Osteoblast (primary cell): ENCODE measurements at regions not wholly inside any gene's neighbourhood (a gene's known extent, or its start where the extent isn't known, plus 50 kb on each side); places are given as distances from the start of the nearest gene placed in this dataset.

Experiments
- DNase-seq: peaks from one replicate; pipeline ENCODE4 v3.0.0; 2011; ENCODE audit warnings: low spot score, mixed read lengths; ENCODE audit not compliant: insufficient read length; ENCODE audit errors: missing footprints
- H2AFZ ChIP-seq: 2 replicates; pipeline ENCODE4 v1.6.0; 2011; ENCODE audit warnings: mild to moderate bottlenecking, low read length
- H3K27ac ChIP-seq: 2 replicates; pipeline ENCODE4 v1.5.1; 2011; ENCODE audit warnings: mild to moderate bottlenecking, low read depth, low read length, moderate library complexity
- H3K27me3 ChIP-seq: 2 replicates; pipeline ENCODE4 v1.6.0; 2012; ENCODE audit warnings: mild to moderate bottlenecking, control low read depth, inconsistent platforms, low read length, moderate library complexity; ENCODE audit not compliant: insufficient read depth
- H3K36me3 ChIP-seq: 2 replicates; pipeline ENCODE4 v1.5.1; 2011; ENCODE audit warnings: mild to moderate bottlenecking, low read length, control low read depth, moderate library complexity; ENCODE audit not compliant: insufficient read depth
- H3K4me1 ChIP-seq: 2 replicates; pipeline ENCODE4 v1.5.1; 2011; ENCODE audit warnings: mild to moderate bottlenecking, low read length, control low read depth, moderate library complexity; ENCODE audit not compliant: insufficient read depth
- H3K4me2 ChIP-seq: 2 replicates; pipeline ENCODE4 v1.6.0; 2011; ENCODE audit warnings: mild to moderate bottlenecking, low read length; ENCODE audit not compliant: insufficient read depth
- H3K4me3 ChIP-seq: fragments of 200-600 bp; sonication (generic); 3 replicates; pipeline ENCODE4 v1.5.1; 2012; ENCODE audit warnings: mild to moderate bottlenecking, low read length, inconsistent platforms; ENCODE audit not compliant: insufficient read depth
- H3K79me2 ChIP-seq: 2 replicates; pipeline ENCODE4 v1.6.0; 2012; ENCODE audit warnings: mild to moderate bottlenecking, low read length, control low read depth, inconsistent platforms; ENCODE audit not compliant: insufficient read depth
- H3K9me3 ChIP-seq: 2 replicates; pipeline ENCODE4 v1.5.1; 2011; ENCODE audit warnings: low read depth, low read length, control low read depth
- H4K20me1 ChIP-seq: 2 replicates; pipeline ENCODE4 v1.6.0; 2012; ENCODE audit warnings: mild to moderate bottlenecking, low read length, control low read depth; ENCODE audit not compliant: insufficient read depth
- CTCF ChIP-seq: IDR thresholded peaks from 2 replicates; pipeline ENCODE4 v1.5.1; 2011; ENCODE audit warnings: mild to moderate bottlenecking, low read depth, low read length, moderate library complexity; ENCODE audit errors: extremely low read depth

GRCh38 chrX:15985937-15986336 is 131.3 kb upstream of the AP1S2 start:
- H3K4me1 ChIP-seq = peaks cover 7% of the 10 kb centered on the region
- TF ChIP-seq CTCF = no peak
- no peaks in the 10 kb centered on the region for H3K27me3 ChIP-seq
- no peak overlapping the region for H3K4me2 ChIP-seq
- H3K36me3 ChIP-seq = no peaks in the 10 kb centered on the region
- no peak overlapping the region for H2AFZ ChIP-seq
- H3K9me3 ChIP-seq = no peaks in the 10 kb centered on the region
- DNase-seq = no peak
- no peaks in the 10 kb centered on the region for H3K79me2 ChIP-seq
- no peaks in the 10 kb centered on the region for H4K20me1 ChIP-seq
- no peak overlapping the region for H3K4me3 ChIP-seq
- H3K27ac ChIP-seq = no peak overlapping the region

- H3K36me3 ChIP-seq = no peaks in the 10 kb centered on the region
- no peak for TF ChIP-seq CTCF
- no peaks in the 10 kb centered on the region for H4K20me1 ChIP-seq
- DNase-seq = no peak
- H3K4me1 ChIP-seq = no peaks in the 10 kb centered on the region
- H3K27me3 ChIP-seq = no peaks in the 10 kb centered on the region
- no peak overlapping the region for H3K27ac ChIP-seq
- H3K4me2 ChIP-seq = no peak overlapping the region
- no peak overlapping the region for H2AFZ ChIP-seq
- no peaks in the 10 kb centered on the region for H3K79me2 ChIP-seq
- H3K4me3 ChIP-seq = no peak overlapping the region
- no peaks in the 10 kb centered on the region for H3K9me3 ChIP-seq
Measured at GRCh38 chrX:15983034-15983433, 128.4 kb upstream of the AP1S2 start.

GRCh38 chrX:15977644-15978043 is 123.0 kb upstream of the AP1S2 start:
- no peak for DNase-seq
- no peak overlapping the region for H2AFZ ChIP-seq
- TF ChIP-seq CTCF = no peak

GRCh38 chrX:15976396-15976795 is 121.8 kb upstream of the AP1S2 start:
- H3K4me3 ChIP-seq = no peak overlapping the region
- no peak for DNase-seq
- no peaks in the 10 kb centered on the region for H3K9me3 ChIP-seq
- H3K4me2 ChIP-seq = no peak overlapping the region
- no peaks in the 10 kb centered on the region for H4K20me1 ChIP-seq
- H3K4me1 ChIP-seq = no peaks in the 10 kb centered on the region
- H2AFZ ChIP-seq = no peak overlapping the region
- H3K79me2 ChIP-seq = no peaks in the 10 kb centered on the region
- no peak for TF ChIP-seq CTCF
- H3K36me3 ChIP-seq = no peaks in the 10 kb centered on the region
- no peak overlapping the region for H3K27ac ChIP-seq
- peaks cover 4% of the 10 kb centered on the region for H3K27me3 ChIP-seq

More at GRCh38 chrX:15977644-15978043, 123.0 kb upstream of the AP1S2 start:
- no peaks in the 10 kb centered on the region for H3K9me3 ChIP-seq
- H3K79me2 ChIP-seq = no peaks in the 10 kb centered on the region
- no peaks in the 10 kb centered on the region for H3K36me3 ChIP-seq
- no peaks in the 10 kb centered on the region for H3K4me1 ChIP-seq
- H3K4me2 ChIP-seq = no peak overlapping the region
- no peaks in the 10 kb centered on the region for H4K20me1 ChIP-seq
- H3K27me3 ChIP-seq = peaks cover 4% of the 10 kb centered on the region
- H3K4me3 ChIP-seq = no peak overlapping the region
- H3K27ac ChIP-seq = no peak overlapping the region
